Gastroesophageal sphincter (tissue), 4 donors: ENCODE measurements at regions not wholly inside any gene's neighbourhood (a gene's known extent, or its start where the extent isn't known, plus 50 kb on each side); places are given as distances from the start of the nearest gene placed in this dataset.

Source experiments
- ATAC-seq: fragments of 150-250 bp; one replicate; pipeline ENCODE4 v1.9.1; 2016; ENCODE audit warnings: mild to moderate bottlenecking, moderate library complexity
- H3K27ac ChIP-seq, 4 donors: fragments of 200-600 bp; sonication (generic) in 3 of 4; 1 replicate in 3 of 4; 2 replicates in 1 of 4; pipeline ENCODE4 v1.5.1; 2016 to 2019
- H3K27me3 ChIP-seq: fragments of 200-600 bp; sonication (generic); one replicate; pipeline ENCODE4 v1.5.1; 2019
- H3K36me3 ChIP-seq, 2 donors: fragments of 200-600 bp; sonication (generic); one replicate each; pipeline ENCODE4 v1.5.1; 2019; ENCODE audit warnings: control low read depth in 1 of 2
- H3K4me1 ChIP-seq, 3 donors: fragments of 200-600 bp; sonication (generic); 1 replicate in 2 of 3; 2 replicates in 1 of 3; pipeline ENCODE4 v1.5.1; 2016 to 2019; ENCODE audit warnings: control low read depth in 2 of 3
- H3K4me3 ChIP-seq, 2 donors: fragments of 200-600 bp; sonication (generic); one replicate each; pipeline ENCODE4 v1.5.1; 2019; ENCODE audit warnings: mild to moderate bottlenecking in 1 of 2, moderate library complexity in 1 of 2
- H3K9me3 ChIP-seq, 3 donors: fragments of 200-600 bp; sonication (generic); one replicate each; pipeline ENCODE4 v1.5.1; 2017 to 2019; ENCODE audit warnings: control low read depth in 2 of 3
- CTCF ChIP-seq, 4 experiments: fragments of 200-600 bp in 2 of 4; fragments of 450-650 bp in 2 of 4; sonication (generic) in 1 of 4; IDR thresholded peaks; one replicate each; pipeline ENCODE4 v1.5.1; 2017 to 2019; ENCODE audit warnings: antibody characterized with exemption in 4 of 4, mild to moderate bottlenecking in 2 of 4, moderate library complexity in 2 of 4
- EP300 ChIP-seq: sonication (generic); formaldehyde crosslinking; IDR thresholded peaks from one replicate; pipeline ENCODE4 v1.6.1; 2017; ENCODE audit warnings: antibody characterized with exemption, mild to moderate bottlenecking
- POLR2A ChIP-seq, 2 donors: fragments of 450-650 bp; IDR thresholded peaks; one replicate each; pipeline ENCODE4 v1.6.1; 2017; ENCODE audit warnings: antibody characterized with exemption in 2 of 2, mild to moderate bottlenecking in 2 of 2, moderate library complexity in 1 of 2
- POLR2AphosphoS5 ChIP-seq: sonication (generic); formaldehyde crosslinking; IDR thresholded peaks from one replicate; pipeline ENCODE4 v1.6.1; 2017; ENCODE audit warnings: antibody characterized with exemption
- WGBS, 2 donors: methylation state at CpG; one replicate each; pipeline ENCODE4 v1.1.5; 2018; ENCODE audit warnings: low coverage in 1 of 2; 5-methylcytosine and 5-hydroxymethylcytosine counted together

GRCh38 chr7:15802425-15802824, 115.9 kb upstream of the MEOX2 start:
- Histone ChIP-seq H3K36me3 (no peaks in the 10 kb centered on the region), H3K4me1 (no peaks in the 10 kb centered on the region), H3K27ac (no peak overlapping the region), H3K27me3 (no peaks in the 10 kb centered on the region), H3K9me3 (no peaks in the 10 kb centered on the region), H3K4me3 (no peak overlapping the region)
- no peak for ATAC-seq
- WGBS, 2 donors, result 74 to 83% methylated on average over 1 of the region's 1 CpG
- no peak for TF ChIP-seq EP300

GRCh38 chr7:15801551-15801950, 115.1 kb upstream of the MEOX2 start:
- no peak overlapping the region for H3K4me3 ChIP-seq
- 34% methylated on average over 3 of the region's 3 CpGs for WGBS, 2 donors
- no peaks in the 10 kb centered on the region for H3K27me3 ChIP-seq
- no peaks in the 10 kb centered on the region for H3K4me1 ChIP-seq
- peak overlapping the region in 2 of 4 donors; percentile 5 to 13 for H3K27ac ChIP-seq
- no peaks in the 10 kb centered on the region for H3K36me3 ChIP-seq
- H3K9me3 ChIP-seq, result no peaks in the 10 kb centered on the region
- TF ChIP-seq EP300 (no peak), POLR2AphosphoS5 (no peak), CTCF (IDR thresholded peaks at IDR 0.05) (no peak), POLR2A (IDR thresholded peaks at IDR 0.05) (no peak)
- peak; percentile 91 for ATAC-seq

GRCh38 chr7:15801041-15801440, 114.6 kb upstream of the MEOX2 start:
- H3K9me3 ChIP-seq, result no peaks in the 10 kb centered on the region
- no peaks in the 10 kb centered on the region for H3K4me1 ChIP-seq
- ATAC-seq, result no peak
- no peak overlapping the region for H3K27ac ChIP-seq
- H3K4me3 ChIP-seq, result no peak overlapping the region
- no peaks in the 10 kb centered on the region for H3K27me3 ChIP-seq
- H3K36me3 ChIP-seq, result no peaks in the 10 kb centered on the region
- TF ChIP-seq EP300, result no peak
- no peak for TF ChIP-seq POLR2AphosphoS5
- no peak for TF ChIP-seq POLR2A (IDR thresholded peaks at IDR 0.05)
- TF ChIP-seq CTCF (IDR thresholded peaks at IDR 0.05), result no peak

- Histone ChIP-seq H3K9me3 (no peaks in the 10 kb centered on the region), H3K27me3 (no peaks in the 10 kb centered on the region), H3K4me1 (no peaks in the 10 kb centered on the region), H3K4me3 (no peak overlapping the region), H3K27ac (peak overlapping the region in 2 of 4 donors; percentile 29 to 42), H3K36me3 (no peaks in the 10 kb centered on the region)
- ATAC-seq, result no peak
- TF ChIP-seq POLR2AphosphoS5 (no peak), EP300 (no peak), POLR2A (IDR thresholded peaks at IDR 0.05) (no peak), CTCF (IDR thresholded peaks at IDR 0.05) (no peak)
- 4 to 8% methylated on average over 1 of the region's 1 CpG for WGBS, 2 donors
These were observed 111.6 kb upstream of the MEOX2 start for GRCh38 chr7:15798081-15798480.

GRCh38 chr7:15795393-15795792, 108.9 kb upstream of the MEOX2 start:
- H3K4me3 ChIP-seq, result no peak overlapping the region
- no peaks in the 10 kb centered on the region for H3K27me3 ChIP-seq
- ATAC-seq, result peak; percentile 22
- H3K36me3 ChIP-seq, result no peaks in the 10 kb centered on the region
- TF ChIP-seq POLR2A (IDR thresholded peaks at IDR 0.05) (no peak), CTCF (IDR thresholded peaks at IDR 0.05) (no peak), POLR2AphosphoS5 (no peak), EP300 (no peak)
- WGBS, 2 donors, result 59 to 73% methylated on average over 2 of the region's 2 CpGs
- no peaks in the 10 kb centered on the region for H3K9me3 ChIP-seq
- H3K4me1 ChIP-seq, result no peaks in the 10 kb centered on the region
- no peak overlapping the region for H3K27ac ChIP-seq

- H3K4me3 ChIP-seq, result no peak overlapping the region
- H3K4me1 ChIP-seq, result no peaks in the 10 kb centered on the region
- ATAC-seq, result no peak
- H3K36me3 ChIP-seq, result no peaks in the 10 kb centered on the region
- TF ChIP-seq CTCF (IDR thresholded peaks at IDR 0.05) (no peak), POLR2A (IDR thresholded peaks at IDR 0.05) (no peak)
- H3K27ac ChIP-seq, result no peak overlapping the region
- no peaks in the 10 kb centered on the region for H3K27me3 ChIP-seq
- no peaks in the 10 kb centered on the region for H3K9me3 ChIP-seq
These were observed 108.3 kb upstream of the MEOX2 start for GRCh38 chr7:15794801-15795200.
